NCI-H2196 treated with DMSO at 0.1 percent for 48 hours (cell line): ENCODE measurements at regions not wholly inside any gene's neighbourhood (a gene's known extent, or its start where the extent isn't known, plus 50 kb on each side); places are given as distances from the start of the nearest gene placed in this dataset.

ENCODE experiments used
- DNase-seq: peaks from one replicate; lab custom pipeline; 2025; ENCODE audit not compliant: unreplicated experiment; lab: John Stamatoyannopoulos, UW

DNA sequence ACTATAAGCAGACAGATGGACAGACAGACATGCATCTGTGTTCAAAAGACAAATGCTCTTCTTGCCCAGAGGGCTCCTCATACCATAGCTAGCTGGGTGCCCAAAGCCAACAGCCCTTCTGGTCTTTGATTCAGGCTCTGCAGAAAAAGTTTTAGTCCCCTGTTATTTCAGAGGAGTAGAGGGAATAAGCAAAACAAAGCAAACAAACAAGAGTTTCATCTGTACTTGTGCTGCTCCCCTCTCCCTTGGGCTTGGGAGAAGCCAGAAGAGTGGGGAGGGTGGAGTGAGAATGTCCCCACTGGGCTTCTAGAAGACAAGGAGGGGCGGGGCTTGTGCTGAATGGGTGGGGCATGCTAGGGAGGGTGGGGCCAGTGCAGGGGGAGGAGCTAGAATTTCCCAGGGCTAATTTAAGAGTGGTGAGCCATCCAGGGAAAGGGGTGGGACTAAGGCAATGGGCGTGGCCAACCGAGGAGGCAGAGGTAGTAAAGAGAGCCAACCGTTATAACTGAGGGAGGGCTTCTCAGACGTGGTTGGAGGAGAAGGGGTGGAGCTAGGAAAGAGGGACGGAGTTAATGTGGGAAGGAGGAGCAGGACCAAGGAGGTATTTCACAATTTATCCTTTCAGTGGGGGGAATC is 101.2 kb upstream of the MGMT start:
- no peak for DNase-seq

DNA sequence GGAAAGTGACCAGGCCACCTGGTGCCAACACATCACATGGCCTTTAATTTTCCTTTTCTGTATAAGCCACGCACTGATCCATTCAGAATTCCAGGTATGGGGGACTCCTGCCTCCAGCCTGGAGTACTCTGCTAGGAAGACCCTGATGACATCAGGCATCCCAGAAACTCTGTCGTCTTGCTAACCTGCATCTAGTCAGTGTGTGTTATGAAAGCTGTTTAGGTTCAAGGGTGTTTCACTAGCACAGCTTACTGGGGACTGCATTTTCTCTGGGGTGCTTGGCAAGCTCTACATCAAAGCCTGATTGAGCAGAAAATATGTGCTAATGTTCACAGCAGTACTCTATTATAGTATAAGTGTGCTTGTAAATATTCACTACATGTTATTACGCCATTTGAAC is 100.6 kb upstream of the MGMT start:
- DNase-seq = no peak

DNA sequence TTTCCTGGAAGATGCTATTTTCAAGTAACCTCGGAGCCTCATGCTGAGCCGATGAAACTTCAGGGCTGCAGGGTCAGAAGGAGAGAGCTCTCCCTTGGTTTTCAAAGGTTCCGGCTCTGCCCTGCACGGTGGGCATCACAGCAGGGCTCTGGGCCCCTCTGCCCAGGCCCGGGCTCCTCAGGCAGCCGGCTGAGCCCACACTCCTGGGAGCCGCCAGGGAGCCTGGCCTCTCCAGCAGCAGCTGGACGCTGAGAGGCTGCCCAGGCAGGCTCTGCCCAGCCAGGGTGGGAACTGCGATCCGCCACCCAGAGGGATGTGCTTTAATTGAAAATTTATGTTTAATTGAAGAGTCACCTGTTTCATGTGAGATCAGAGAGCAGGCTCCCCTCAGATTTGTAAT is 97.5 kb upstream of the MGMT start:
- DNase-seq = no peak

DNA sequence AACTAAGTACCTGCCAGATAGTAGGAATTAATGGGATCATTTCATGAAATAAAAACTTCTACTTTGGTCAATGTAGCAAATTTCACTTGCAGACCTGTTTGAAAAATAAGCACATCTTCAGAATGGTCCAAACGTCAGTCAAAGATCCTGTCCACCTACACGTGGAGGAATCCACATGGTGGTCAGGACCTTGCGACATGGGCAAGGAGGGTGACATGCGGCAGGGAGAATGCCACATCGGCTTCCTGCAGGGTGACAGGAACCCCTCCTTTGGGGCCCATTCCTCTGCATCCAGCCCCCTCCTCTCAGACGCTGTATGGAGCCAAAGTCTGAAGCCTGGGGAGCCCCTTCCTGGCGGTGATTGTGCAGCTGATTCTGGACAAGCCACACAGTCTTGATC is 95.5 kb upstream of the MGMT start:
- no peak for DNase-seq

DNA sequence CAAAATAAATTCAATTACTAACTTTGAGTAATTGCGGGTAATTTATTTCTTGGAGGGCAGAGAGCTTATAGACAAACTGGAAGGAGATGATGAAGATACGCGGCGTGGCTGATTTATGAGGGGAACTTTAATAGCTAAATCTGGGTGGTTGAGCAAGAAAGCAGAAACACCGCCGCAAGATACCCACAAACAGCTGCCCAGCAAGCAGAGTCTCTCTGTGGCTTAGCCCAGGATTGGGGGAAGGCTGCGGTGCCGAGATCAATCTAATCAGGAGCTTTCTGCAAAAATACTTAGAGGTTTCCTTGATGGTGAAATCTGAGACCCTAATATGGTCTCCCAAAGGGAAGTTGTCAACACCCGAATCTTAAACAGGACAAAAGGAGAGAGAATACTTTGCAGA is 94.9 kb upstream of the MGMT start:
- DNase-seq = no peak

DNA sequence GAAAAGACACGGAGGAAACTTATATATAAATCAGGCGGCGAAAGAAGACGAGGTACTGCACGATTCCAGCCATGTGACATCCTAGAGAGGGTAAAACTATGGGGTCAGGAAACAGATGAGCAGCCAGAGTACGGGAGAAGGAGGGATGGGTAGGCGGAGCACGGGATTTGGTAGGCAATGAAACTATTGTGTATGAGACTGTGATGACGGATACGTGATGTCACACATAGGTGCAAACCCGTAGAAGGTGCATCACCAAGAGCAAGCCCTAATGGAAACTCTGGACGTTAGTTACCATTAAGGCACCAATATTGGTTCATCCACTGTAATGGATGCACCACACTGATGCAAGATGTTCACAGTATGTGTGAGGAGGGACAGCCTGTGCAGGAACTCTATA is 93.8 kb upstream of the MGMT start:
- DNase-seq = no peak

DNA sequence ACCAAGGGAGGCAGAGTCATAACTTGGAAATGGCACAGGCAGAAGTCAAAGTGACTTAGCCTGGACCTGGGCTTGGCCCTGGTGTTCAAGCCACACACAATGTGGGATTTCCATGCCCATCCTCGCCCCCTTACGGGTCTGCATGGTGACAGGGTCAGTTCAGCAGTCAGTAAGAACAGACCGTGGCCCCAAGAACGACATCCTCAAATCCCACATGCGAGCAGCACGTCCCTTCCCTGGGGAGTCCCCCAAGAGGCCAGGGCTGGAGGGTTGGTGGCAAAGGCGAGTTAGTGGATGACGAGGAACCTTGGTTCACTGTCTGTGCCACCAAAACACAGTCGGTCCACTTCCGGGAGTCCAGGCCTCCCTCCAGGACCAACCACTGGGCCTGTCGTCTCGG is 93.3 kb upstream of the MGMT start:
- no peak for DNase-seq

DNA sequence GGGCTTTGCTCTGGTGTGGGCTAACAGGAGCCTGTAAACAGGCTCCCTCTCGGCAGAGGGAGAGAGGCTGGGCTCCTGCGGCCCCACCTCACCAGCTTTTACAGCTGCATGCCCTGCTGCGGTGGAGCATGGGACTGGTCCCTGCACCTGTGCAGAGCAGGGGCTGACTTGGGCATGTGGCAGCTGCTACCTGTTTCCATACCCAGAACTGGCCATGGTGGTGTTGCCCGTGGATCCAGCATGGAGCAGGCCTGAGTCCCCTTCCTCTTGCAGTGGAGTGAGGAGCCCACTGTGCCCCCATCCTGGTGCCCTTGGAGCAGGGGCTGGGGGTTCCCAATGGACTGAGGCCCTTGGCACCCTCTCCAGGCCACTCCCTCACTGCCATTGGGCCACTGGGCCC is 91.9 kb upstream of the MGMT start:
- DNase-seq = no peak

DNA sequence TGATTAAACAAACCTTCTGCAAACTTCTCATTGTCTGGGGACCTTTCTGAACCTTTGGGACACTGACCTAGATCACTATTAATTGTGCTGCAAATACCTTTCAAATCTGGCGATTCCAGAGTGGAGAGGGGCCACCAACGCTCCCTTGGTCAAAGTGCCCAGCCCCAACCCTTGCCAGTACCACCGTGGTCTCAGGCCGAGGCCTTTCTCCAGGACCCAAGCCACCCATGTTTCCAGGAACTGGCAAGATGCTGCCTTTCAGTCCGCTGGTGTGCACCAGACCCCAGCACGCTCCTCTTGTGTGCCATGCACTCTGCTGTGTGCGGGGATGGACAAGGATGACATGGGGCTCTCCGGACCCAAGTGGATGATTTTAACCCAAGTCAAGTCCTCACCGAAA is 91.1 kb upstream of the MGMT start:
- DNase-seq = no peak

DNA sequence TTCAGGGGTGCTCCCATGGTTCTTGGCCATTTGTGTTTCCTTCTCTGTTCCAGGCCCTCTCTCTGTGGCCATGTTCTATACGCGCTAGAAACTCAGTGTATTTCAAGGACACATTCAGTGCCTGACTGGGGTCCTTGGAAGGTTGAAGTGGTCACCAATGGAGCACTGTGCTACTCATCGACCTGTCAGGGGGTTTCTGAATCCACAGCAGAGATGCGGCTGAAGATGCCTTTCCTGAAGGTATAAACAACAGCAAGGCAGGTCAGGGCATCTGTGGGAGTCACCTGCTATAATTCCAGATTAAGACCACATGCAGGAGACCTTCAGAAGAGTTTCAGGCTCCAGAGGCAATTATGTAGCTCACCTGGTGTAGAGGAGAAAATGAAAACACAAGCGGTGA is 86.8 kb upstream of the MGMT start:
- no peak for DNase-seq

DNA sequence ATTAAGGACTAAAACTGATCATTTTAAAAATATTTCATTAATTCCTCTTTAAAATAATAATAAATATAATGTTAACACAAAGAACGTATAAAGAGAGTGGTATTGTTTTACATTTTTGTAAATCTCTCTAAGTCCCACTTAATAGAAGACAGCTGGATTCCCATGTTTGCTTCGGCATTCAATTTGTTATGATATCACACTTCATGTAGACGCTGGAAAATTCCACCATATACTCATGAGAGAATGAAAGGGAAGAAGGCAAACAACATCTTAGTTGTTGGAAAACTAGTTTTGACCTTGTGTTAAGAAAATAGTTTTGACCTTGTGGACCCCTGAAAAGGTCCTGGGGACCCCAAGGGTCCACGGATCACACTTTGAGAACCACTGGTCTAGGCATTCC is 85.3 kb upstream of the MGMT start:
- DNase-seq = no peak

DNA sequence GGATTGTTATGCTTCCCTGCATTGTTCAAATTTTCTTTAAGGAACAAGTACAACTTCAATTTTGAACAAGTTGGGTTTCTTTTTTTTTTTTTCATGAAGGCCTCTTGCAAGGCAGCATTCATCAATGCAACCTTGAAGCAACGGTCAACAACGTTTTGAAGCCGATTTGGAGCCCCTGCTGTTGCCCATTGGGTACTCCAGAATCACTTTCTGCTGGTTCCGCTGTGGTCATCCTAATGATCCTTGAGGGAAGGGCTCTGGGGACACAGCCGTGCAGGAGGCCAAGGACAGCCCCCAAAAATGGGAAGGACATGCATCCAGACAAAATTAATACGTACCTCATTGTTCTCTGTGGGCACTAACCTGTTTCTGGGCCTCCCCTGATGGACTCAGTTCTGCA is 84.6 kb upstream of the MGMT start:
- DNase-seq = no peak

DNA sequence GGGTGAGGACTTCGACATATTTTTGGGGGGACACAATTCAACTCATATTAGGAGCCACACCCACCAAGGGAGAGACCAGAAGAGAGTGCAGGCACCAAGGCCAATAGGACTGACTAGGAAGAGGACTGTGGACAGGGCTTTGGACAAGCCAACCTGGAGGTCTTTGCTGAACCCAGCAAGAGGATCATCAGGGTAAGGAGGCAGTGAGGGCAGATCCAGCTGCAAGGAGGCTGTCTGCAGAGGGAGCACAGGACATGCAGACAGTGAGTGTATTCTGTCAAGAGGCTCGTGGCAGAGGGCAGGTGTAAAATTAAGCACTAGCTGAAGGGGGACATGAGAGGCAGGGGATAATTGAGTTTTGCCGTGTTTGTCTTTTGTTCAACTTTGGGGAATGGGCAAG is 83.4 kb upstream of the MGMT start:
- no peak for DNase-seq

DNA sequence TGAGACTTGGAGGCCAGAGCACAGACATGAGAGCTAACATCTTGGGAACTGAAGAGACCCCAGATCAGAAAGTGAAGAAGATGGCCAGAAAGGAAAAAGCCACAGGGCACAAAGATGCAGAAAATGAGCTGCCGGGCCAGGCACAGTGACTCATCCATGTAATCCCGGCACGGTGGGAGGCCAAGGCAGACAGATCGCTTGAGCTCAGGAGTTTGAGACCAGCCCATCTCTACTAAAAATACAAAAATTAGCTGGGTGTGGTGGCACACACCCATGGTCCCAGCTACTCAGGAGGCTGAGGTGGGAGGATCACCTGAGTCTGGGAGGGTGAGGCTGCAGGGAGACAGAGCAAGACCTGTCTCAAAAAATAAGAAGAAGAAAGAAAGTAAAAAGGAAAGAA is 81.4 kb upstream of the MGMT start:
- no peak for DNase-seq

DNA sequence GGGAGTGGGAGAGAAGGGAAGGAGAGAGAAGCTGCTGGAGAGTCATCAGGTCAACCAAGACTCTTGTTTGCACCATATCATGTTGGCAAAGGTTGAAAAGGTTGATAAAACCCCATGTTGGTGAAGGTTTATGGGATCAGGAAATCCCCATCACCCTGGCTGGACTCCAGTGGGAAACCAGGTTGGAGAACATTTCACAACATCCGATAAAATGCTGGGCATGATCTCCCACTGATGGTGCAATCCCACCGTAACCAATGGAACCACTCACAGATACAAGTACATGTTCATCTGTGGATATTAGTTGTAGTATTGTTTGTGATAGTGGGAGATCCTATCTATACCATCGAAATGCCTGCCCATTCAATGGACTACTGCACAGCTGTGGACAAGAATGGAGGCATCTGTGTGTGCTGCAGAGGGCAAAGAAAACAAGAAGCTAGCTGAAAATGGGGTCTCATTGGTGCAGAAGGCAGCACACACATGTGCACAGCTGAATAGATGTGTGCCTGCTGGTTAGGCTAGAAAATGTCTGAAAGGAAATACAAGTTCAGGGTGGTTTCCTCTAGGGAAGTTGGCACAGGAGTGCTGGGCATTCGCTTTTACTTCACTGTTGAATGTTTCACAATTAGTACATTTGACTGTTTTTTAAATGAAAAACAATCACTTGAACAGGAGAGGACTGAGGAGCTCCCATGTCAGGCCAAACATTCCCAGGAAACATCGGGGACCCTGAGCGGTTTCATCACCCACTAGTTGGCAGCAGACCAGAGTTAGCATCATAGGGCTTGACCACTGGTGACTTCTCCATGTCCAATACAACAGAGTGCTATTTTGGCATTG is 80.4 kb upstream of the MGMT start:
- no peak for DNase-seq

DNA sequence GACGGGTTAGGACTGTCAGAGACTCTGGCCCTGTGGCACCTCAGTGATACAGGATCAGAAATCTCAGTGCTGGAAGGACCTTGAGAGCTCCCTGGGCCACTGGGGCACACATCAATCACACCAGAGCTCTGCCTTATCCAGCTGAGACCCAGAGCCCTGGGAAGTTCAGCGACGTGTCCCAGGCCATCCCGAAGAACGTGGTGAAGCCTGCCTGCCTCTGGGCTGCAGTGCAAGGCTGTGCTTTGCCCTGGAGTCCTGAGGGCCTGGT is 79.8 kb upstream of the MGMT start:
- no peak for DNase-seq

DNA sequence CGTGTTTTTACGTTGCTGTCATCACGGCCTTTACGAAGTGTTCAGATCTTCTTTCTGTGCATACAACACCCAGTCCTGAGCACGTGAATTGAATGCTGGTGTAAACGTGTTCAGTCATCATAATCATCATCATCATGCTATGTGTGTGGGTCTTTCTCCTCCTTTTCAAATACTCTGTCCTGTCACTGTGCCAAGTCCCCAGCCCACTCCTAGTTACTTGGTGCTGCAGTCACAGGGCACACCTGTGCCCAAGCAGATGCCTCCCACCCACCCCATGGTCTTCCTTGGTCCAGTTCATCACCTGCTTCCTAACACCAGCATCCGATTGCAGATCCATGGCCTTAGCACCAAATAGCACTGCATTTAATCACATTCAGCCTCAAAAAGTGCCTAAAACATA is 78.6 kb upstream of the MGMT start:
- DNase-seq = no peak

DNA sequence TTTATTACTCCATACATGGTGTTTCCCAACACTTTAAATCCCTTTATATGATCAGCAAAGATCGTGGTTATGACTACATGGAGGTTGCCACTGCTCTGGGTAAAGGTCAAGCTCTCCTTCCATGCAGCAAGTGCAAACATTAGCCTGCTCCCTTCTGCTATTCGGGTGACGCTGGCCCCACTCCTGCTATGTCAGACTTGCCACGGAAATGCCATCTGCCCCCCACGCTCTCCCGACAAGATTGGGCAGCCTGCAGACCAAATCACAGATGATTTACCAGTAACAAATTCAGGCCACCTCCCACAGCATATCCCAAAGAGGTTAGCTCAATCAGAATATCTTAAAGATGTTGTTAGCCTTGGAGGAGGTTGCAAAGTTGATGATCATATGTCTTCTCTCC is 77.8 kb upstream of the MGMT start:
- DNase-seq = no peak

DNA sequence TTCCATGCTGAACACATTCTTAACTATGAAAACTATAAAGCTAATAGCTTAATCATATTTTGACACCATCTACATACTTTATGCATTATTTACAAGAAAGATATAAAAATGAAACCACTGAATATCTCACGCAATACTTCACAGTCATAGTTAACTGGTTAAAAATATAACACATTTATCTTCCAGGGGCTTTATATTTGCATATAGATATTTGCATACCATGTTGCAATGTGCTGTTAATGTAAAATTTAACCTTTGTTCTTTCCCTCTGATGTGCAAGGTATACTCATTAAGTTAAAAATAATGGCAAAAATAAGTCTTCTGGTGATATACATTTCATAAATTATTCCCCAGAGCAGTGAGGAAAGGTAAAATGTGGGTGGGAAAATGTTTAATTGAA is 76.9 kb upstream of the MGMT start:
- DNase-seq = no peak

DNA sequence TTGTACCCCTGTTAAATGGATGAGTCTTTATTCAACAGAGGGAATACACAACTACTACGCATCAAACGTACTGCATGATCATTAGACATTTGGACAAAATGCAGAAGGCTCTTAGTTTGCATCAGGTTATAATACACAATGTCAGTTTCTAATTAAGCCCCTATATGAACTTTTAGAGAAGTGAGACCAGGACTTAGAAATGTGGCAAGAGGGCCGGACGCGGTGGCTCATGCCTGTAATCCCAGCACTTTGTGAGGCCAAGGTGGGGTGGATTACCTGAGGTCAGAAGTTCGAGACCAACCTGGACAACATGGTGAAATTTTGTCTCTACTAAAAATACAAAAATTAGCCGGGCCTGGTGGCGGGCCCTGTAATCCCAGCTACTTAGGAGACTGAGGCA is 76.3 kb upstream of the MGMT start:
- DNase-seq = no peak

DNA sequence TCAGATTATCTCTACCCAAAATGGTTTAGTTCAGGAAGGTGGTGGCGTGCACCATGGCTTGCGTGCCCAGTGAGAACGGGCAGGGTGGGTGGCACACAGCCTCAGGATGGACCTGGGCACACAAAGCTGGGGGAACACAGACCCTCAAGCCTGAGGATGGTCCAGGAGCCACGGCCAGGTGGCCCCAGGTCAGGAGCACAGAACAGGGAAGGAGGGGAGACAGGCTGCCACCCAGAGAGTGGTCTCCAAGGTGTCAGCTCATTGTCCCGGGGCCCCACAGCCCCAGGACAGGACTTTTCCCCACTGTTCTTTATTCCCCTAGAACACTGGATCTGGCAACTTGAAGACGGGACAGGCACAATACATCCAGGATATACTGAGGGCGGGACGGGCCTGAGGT is 75.6 kb upstream of the MGMT start:
- DNase-seq = no peak

DNA sequence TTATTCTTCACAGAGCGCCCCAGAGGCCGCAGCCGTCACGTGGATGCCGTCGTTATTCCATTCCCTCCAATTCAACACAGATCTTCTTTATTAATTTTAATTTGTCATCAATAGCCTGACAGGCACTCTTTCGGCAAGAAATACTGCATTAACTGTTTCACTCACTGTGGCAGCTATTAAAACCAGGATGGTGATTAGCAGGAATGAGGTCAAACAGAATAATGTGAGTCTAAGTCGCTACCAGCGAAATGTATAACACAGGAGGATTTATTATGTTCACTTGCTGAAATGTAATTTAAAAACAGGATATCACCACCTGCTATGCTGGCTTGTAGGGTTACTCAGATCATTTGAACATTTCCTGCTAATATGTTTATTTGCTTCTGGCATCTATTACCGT is 74.2 kb upstream of the MGMT start:
- DNase-seq = no peak

DNA sequence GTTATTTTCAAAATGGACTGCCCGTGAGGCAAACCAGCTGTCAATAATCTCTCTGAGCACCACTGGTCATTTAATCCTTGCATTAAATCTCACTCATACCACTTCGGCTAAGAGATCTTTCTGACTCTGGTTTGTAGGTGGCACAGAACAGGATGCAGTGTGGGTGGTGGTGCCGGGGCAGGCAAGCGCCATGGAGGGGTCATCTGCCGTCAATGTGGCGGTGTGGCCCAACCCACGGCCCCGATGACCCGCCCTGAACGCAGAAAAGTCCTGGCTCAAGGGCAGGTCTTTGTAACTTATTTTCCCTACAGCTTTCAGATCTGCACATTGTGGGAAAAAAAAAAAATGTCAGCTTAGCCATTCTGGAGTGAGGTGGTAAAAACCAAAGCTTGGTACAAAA is 73.2 kb upstream of the MGMT start:
- no peak for DNase-seq
